HCEC 1CT (cell line): ENCODE measurements at regions not wholly inside any gene's neighbourhood (a gene's known extent, or its start where the extent isn't known, plus 50 kb on each side); places are given as distances from the start of the nearest gene placed in this dataset.

Experiments
- DNase-seq: peaks from one replicate; pipeline ENCODE4 v3.0.0-alpha.2; 2017

- no peak for DNase-seq
These were observed 422.0 kb downstream of the GALR1 start for GRCh38 chr18:77671456-77672167.

- no peak for DNase-seq
These were observed 427.3 kb downstream of the GALR1 start for GRCh38 chr18:77676910-77677309.

- DNase-seq: no peak
These were observed 427.9 kb downstream of the GALR1 start for GRCh38 chr18:77677536-77677935.

- DNase-seq: no peak
These were observed 430.2 kb downstream of the GALR1 start for GRCh38 chr18:77679869-77680268.

- DNase-seq: no peak
These were observed 450.4 kb downstream of the GALR1 start for GRCh38 chr18:77700051-77700450.

- DNase-seq: no peak
These were observed 452.3 kb downstream of the GALR1 start for GRCh38 chr18:77701977-77702376.

GRCh38 chr18:77702686-77703085, 453.0 kb downstream of the GALR1 start:
- no peak for DNase-seq

- no peak for DNase-seq
These were observed 455.7 kb downstream of the GALR1 start for GRCh38 chr18:77705301-77705700.

- DNase-seq: no peak
These were observed 459.3 kb downstream of the GALR1 start for GRCh38 chr18:77708826-77709506.

GRCh38 chr18:77711096-77711495, 461.4 kb downstream of the GALR1 start:
- DNase-seq: no peak

GRCh38 chr18:77714716-77715115, 465.1 kb downstream of the GALR1 start:
- DNase-seq: no peak

GRCh38 chr18:77716282-77716681, 466.6 kb downstream of the GALR1 start:
- no peak for DNase-seq

GRCh38 chr18:77733292-77733903, 483.8 kb downstream of the GALR1 start:
- DNase-seq: no peak

- no peak for DNase-seq
These were observed 487.2 kb downstream of the GALR1 start for GRCh38 chr18:77736842-77737241.

- DNase-seq: no peak
These were observed 487.8 kb downstream of the GALR1 start for GRCh38 chr18:77737405-77737804.

GRCh38 chr18:77749089-77749488, 499.4 kb downstream of the GALR1 start:
- DNase-seq: no peak

GRCh38 chr18:77750006-77750405, 500.4 kb downstream of the GALR1 start:
- no peak for DNase-seq

- DNase-seq: no peak
These were observed 504.9 kb downstream of the GALR1 start for GRCh38 chr18:77754475-77755044.

- DNase-seq: no peak
These were observed 505.5 kb downstream of the GALR1 start for GRCh38 chr18:77755187-77755586.

- no peak for DNase-seq
These were observed 511.7 kb downstream of the GALR1 start for GRCh38 chr18:77761332-77761731.

- DNase-seq: no peak
These were observed 512.4 kb downstream of the GALR1 start for GRCh38 chr18:77762014-77762413.

- no peak for DNase-seq
These were observed 513.0 kb downstream of the GALR1 start for GRCh38 chr18:77762642-77763041.

- no peak for DNase-seq
These were observed 514.0 kb downstream of the GALR1 start for GRCh38 chr18:77763530-77764145.
